GM21360 (cell line): ENCODE measurements at regions not wholly inside any gene's neighbourhood (a gene's known extent, or its start where the extent isn't known, plus 50 kb on each side); places are given as distances from the start of the nearest gene placed in this dataset.
"Not testable (repeated sequence)": the region's sequence is repeated elsewhere in the genome, so short reads cannot be mapped to it uniquely, and the experiment has no call there.

Experiments used
- ATAC-seq: cut with Tn5 transposase; IDR thresholded peaks from one replicate; pipeline ENCODE4 v1.9.1; 2021; ENCODE audit warnings: mild to moderate bottlenecking, moderate library complexity; ENCODE audit not compliant: unreplicated experiment

GRCh38 chr2:235105821-235106359 lies 154.1 kb downstream of the SH3BP4 start:
- no peak for ATAC-seq

GRCh38 chr2:235106874-235107639 lies 155.2 kb downstream of the SH3BP4 start:
- ATAC-seq = no peak

DNA sequence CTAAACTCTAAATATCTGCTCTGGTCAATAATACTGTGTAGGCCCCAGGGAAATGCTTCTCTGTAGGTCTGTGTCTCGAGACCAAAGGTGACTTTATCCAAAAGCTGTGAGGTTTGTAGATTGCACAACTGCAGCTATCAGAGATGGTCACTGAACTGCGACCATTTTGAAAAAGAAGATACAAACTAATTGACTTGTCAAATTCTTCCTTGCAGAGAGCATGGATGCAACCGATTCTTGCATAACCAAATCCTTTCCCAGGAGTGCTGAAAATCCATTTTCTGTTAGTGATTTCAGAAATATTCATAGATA lies 155.8 kb downstream of the SH3BP4 start:
- ATAC-seq = no peak

- not testable (repeated sequence) for ATAC-seq
Measured at GRCh38 chr2:235109561-235109960, 157.7 kb downstream of the SH3BP4 start.

GRCh38 chr2:235112365-235112764 lies 160.5 kb downstream of the SH3BP4 start:
- ATAC-seq = no peak

DNA sequence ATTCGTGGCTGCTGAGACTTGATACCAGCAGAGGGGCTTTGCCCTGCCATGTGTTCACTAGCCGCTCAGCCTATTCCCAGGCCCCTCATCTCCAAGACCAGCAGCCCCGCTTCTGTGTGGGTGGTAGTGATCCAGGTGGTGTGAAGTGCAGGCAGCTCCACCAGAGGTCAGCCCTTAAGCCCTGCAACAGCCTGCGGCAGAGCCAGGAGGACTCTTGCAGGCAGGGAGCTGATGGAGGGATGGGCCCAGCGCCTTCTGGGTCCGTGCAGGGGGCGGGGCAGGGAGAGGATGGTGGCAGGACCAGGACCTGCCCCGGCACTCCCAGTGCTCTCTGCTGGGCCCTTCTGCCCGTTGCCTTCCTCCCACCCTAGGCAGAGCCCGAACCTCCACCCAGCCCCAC lies 162.0 kb downstream of the SH3BP4 start:
- ATAC-seq = no peak

DNA sequence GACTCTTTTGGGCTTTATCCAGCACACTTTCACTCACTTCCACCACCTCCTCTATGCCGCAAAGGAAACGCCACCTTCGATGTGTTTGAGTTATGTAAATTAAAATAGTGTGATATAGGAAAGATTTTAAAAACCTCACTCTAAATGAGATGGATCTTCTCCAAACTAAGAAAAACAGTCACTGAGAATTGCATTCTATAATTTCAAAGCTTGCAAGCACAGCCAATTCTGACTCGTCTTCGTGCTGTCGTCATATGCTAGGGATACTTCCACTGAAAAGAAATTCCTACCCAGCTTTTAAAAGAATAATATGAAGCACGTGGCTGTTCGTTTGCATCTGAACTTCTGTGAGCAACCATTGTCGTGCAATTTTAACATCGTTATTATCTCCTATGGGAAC lies 162.5 kb downstream of the SH3BP4 start:
- no peak for ATAC-seq

- no peak for ATAC-seq
Measured at GRCh38 chr2:235115521-235115920, 163.7 kb downstream of the SH3BP4 start.

DNA sequence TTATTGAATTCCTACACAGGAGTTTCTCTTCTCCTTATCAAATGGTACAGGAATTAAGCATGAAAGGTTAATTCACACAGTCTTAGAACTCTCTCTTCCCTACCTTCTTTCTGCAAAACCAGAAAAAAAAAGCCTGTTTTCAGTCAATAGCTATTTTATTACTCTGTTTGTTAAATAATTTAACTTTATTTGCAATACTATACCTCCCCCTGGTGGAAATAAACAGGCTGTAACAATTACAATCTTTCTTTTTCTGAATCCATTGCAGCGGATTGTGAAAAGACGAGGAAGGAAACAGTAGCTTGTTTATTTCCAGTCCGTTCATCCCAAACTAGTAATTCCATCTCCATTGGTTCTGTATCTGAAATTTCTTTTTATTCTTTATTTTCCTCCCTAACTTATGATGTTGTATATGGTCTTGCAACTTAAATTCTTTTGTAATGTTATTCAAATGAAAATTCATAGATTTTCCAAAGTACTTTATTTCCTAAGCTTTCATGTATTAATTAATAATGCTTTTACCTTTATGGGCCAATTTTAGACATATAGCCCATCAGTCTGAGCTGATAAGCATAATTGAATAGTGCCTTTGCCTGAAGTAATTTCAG lies 165.2 kb downstream of the SH3BP4 start:
- ATAC-seq = no peak

- ATAC-seq = no peak
Measured at GRCh38 chr2:235126768-235127167, 175.0 kb downstream of the SH3BP4 start.

DNA sequence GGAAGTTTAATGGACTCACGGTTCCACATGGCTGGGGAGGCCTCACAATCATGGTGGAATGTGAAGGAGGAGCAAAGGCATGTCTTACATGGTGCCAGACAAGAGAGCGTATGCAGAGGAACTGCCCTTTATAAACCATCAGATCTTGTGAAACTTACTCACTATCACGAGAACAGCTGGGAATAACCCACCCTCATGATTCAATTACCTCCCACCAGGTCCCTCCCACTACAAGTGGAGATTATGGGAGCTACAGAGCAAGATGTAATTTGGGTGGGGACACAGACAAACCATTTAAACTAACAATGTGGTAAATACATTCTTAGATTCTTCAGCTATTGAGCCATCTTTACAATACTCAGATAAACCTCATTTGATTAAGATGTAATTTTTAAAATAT lies 176.1 kb downstream of the SH3BP4 start:
- no peak for ATAC-seq

- ATAC-seq = no peak
Measured at GRCh38 chr2:235129850-235130249, 178.0 kb downstream of the SH3BP4 start.

DNA sequence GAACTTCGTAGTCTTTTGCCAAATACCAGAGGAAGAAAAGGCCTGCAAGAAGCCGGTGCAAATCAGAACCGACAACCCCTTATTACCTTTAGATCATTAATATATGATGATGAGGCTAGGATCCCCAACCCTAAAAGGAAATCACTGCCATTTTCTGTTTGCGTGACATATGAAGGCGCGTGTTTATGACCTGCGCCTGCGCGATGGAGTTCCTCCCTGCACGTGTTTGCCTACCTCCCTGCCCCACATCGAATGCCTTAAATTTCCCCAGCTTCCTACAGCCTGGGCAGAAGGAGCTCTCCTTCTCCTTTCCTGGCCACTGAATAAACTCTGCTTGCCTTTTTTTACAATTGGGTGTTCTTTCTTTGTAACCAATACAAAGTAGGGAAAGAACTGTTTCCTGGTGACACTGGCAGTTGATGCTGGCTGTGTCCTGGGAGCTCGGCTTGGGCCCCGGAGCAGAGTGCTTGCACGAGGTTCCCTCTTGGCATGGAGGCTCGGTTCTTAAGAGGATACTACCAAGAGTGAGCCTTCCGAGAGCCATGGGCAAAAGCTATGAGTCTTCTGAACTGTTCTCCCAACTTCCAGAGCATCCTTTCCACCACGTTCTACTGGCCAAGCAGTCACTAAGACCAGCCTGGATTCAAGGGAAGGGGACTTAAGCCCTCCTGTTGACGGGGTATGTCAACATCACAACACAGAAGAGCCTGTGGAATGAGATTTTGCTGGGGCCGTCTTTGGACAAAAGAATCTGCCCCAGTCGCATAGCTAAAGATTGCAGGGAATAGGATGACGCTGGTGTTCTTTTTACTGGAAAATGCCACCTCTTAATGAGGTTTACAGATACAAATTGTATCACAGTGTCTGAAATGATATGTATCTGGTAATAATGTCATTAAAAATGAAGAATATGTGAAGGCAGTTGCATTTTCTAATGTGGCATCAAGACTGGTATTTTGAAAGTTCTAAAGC lies 179.8 kb downstream of the SH3BP4 start:
- no peak for ATAC-seq

- ATAC-seq = no peak
Measured at GRCh38 chr2:235132651-235133050, 180.8 kb downstream of the SH3BP4 start.

- no peak for ATAC-seq
Measured at GRCh38 chr2:235133837-235134236, 182.0 kb downstream of the SH3BP4 start.

DNA sequence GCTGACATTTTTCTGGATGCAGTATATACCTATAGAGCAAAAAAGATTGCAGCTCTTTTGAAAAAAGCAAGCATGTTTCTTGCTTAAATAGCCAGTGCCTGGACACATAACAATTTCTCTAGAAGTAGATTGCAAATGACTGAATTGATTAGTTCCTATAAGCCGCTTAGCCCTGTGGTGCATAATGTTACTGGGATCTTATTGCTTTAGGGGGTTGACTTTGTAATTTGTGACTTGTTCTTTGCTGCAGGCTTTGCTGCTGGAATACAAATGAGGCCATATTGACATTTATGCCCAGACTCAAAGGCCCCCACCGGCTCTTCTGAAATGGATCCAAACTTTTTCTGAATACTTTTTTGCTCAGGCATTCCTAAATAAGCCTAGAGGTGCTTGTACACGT lies 182.6 kb downstream of the SH3BP4 start:
- ATAC-seq = no peak

DNA sequence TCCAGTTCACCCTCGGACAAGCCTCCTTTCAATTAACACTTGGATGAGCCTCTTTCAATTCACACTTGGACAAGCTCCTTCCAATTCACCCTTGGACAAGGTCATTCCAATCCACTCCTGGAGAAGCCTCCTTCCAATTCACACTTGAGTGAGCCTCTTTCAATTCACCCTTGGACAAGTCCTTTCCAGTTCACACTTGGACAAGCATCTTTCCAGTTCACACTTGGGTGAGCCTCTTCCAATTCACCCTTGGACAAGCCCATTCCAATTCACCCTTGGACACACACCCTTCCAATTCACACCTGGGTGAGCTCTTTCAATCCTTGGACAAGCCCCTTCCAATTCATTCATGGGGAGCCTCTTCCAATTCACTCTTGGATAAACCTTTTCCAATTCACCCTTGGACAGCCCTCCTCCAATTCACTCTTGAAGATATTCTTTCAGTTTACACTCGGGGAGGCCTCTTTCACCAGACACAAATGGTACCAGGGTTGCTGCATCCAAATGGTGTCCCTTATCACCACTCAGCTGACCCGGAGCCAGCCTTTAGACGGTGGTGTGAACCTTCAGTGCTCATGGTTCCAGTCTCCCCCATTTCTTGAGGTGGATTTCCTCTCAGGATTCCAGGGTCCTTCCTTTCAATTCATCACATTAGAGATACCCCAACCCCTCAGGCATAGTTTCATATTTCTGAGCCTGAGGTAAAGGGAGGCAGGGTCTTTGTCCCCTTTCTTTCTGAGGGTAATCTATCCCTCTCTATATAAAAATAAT lies 183.6 kb downstream of the SH3BP4 start:
- ATAC-seq = no peak

DNA sequence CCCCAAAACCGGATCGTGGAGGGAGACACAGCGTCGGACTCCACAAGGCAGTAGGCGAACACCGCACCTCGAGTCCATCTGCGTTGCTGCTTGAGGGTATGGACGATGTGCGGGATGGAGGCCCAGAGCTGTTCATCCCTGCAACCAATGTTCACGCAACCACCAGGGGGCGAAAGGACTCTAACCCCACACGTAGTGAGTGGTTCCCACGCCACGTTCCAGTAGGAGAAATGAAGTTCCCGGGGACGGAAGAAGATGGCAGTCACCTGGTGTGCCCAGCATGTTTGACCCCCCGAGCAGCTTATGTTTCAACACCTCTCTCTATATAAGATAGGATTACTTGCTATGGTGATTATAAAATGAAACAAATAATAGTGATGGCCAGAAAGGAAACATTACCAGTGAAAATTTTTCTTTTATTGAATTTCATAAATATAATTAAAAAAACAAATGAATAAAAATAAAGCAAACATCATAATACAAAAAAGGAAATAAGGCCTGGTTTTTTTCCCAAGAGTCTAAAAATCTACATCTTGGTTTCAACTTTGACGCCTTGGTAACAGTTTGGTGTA lies 184.3 kb downstream of the SH3BP4 start:
- ATAC-seq = no peak

GRCh38 chr2:235138339-235138738 lies 186.5 kb downstream of the SH3BP4 start:
- ATAC-seq = no peak
